HG02759 (cell line): ENCODE measurements at regions not wholly inside any gene's neighbourhood (a gene's known extent, or its start where the extent isn't known, plus 50 kb on each side); places are given as distances from the start of the nearest gene placed in this dataset.

ENCODE experiments used
- ATAC-seq: cut with Tn5 transposase; IDR thresholded peaks from one replicate; pipeline ENCODE4 v1.9.1; 2021; ENCODE audit warnings: mild to moderate bottlenecking, moderate library complexity; ENCODE audit not compliant: unreplicated experiment

GRCh38 chr3:107092121-107092520 is 285.1 kb upstream of the CCDC54 start:
- no peak for ATAC-seq

DNA sequence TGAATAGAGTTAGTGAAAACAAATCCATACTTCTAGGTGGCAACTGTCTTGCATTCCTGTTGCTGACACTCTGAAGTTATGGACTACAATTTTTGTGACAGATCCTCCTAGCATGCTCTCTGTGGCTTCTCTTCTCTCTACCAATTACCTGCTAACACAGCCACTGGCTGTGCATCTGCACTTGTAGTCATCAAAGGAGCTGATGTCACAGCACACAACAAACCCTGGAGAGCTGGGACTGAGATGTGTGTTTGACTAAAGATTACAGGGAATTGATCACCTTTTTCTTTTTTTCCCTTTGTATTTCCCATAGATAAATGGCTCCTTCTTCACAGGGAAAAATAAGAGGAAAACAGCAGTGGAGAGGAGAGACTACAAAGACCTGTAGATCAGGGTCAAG is 278.4 kb upstream of the CCDC54 start:
- no peak for ATAC-seq

DNA sequence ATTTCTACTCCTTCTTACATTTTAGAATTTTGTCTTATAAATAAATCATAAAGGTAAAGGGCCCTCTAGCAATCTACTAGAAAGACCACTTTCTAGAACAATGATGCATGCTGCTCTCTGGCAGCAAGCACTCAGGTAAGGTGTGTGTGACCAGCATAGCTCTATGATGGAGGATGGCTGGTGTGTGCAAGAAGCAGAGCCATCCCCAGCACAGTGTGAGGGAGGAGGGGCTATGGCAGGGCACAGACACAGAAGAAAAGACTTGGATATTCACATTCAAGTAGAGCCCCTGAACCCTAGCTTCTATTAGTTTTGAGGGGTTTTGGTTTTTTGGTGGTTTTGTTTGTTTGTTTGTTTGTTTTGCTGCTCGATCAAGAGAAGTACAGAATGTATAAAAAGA is 277.1 kb upstream of the CCDC54 start:
- no peak for ATAC-seq

DNA sequence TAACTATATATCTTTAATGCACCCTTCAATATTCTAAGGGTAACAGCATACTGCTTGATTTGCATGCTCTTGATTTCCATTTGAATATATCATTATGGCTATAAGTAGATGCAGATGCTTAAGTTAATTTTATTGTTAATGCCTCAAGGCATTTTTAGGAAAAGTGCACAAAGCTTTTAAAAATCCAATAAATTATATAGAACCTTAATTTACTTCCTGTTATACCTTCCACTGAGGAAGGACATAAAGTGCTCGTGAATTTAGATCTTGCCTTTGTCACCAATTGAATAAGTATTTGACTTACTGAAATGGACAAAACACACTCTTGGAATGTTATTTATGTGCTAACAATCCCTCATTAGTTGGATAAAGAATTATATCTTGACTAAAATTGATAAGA is 276.7 kb upstream of the CCDC54 start:
- ATAC-seq = no peak

DNA sequence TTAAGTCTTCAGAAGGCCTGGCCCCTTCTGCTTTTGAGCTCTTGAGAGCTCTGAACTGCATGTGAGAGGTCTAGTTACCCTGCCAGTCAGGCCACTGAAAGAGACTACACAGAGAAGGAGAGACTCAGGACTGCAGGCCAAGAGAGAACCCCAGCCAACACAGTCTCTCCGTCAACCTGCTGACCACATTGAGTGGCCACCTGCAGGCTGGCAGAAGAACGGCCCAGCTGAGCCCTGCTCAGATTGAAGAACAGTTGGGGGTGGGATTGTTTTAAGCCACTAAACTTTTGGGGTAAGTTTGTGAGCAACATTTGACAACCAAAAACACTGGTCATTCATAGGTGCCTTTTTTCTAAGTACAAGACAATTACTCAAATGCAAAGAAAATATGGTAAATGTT is 273.5 kb upstream of the CCDC54 start:
- no peak for ATAC-seq

- no peak for ATAC-seq
Observed at GRCh38 chr3:107106316-107106715, 270.9 kb upstream of the CCDC54 start.

DNA sequence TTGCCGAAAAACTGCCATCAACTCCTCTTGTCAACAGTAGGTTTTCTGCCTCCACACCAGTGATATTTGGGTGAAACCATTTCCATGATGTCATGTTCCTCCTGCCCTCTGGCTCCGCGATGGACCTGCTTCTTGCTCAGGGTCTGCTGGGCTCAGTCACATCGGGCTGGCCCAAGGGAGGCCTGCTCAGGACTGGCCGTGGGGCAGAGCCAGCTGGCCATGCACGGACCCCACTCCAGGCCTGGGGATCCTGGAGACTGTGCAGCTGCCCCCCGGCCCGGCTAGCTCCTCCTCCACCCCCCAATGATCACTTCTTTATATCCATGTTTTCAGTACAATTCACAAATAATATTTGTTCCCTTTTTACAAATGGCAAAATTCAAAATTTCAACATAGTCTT is 270.3 kb upstream of the CCDC54 start:
- ATAC-seq = no peak

DNA sequence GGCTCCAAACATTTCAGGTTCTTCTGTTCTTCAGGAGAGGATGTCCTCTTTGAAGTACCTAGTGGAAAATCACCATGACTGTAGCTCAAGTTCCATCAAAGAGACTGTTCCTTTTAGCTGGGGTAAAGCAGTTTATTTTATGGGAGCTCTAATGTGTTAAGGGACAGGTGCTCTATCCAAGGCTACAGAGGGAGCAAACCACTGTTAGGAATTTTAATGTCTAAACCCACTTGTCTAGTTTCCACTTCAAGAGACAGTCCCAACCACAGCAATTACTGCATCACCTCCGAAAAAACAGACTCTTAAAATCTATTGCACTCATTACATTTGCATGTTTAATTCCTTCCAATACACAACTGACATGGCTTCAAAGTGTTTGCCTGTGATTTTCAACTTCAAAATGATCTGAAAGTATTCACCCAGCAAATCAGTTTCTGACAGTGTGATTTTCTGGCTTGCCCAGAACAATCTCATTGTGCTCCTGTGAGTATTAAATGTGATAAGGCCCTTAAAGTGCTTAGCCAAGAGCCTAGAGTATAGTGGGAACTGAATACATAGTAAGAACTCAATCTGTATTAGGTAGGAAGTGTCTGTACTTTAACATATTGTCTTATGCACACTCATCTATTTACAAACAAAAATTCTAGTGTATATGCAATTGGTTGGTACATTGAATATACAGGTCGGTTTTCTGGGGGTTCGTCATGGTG is 266.5 kb upstream of the CCDC54 start:
- ATAC-seq = no peak

DNA sequence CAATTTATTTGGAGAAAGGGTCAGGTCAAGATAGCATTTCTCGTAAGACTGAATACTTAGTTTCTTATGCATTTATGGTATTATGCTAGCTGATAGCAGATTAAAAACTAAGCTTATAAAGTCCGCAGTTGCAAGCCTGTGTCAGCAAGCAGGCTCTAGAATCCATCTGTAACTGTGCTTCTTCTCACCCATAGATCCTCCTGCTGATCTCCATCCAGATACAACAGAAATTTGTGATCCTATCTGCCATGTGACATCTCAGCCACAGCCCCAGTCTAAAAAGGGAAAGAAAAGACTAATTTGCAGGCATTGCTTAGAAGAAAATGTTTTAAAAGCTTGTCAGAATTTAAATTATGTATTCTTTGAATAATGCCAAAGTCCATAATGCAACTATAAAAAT is 265.4 kb upstream of the CCDC54 start:
- ATAC-seq = no peak

DNA sequence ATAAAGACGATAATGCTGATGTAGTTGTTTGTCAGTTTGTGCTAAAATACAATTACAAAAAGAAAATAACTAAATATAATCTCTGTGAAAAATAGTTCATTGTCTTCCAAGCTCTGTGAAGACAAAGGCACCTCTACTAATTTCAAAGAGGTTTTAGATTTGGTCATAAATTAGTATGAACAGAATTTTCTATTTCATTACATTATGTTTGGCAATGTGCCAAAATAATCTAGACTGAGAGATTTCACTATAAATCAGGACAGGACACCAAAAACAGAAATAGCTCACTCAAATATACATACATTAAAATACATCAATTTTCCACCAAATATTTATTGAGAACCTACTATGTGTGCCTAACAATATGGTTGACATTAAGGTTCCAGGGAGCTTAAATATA is 264.9 kb upstream of the CCDC54 start:
- no peak for ATAC-seq

GRCh38 chr3:107116251-107116650 is 261.0 kb upstream of the CCDC54 start:
- ATAC-seq = no peak

- no peak for ATAC-seq
Observed at GRCh38 chr3:107117156-107117555, 260.1 kb upstream of the CCDC54 start.

GRCh38 chr3:107117922-107118536 is 259.2 kb upstream of the CCDC54 start:
- ATAC-seq = peak; percentile 50

GRCh38 chr3:107124885-107125284 is 252.4 kb upstream of the CCDC54 start:
- no peak for ATAC-seq

GRCh38 chr3:107128946-107129345 is 248.3 kb upstream of the CCDC54 start:
- ATAC-seq = no peak

DNA sequence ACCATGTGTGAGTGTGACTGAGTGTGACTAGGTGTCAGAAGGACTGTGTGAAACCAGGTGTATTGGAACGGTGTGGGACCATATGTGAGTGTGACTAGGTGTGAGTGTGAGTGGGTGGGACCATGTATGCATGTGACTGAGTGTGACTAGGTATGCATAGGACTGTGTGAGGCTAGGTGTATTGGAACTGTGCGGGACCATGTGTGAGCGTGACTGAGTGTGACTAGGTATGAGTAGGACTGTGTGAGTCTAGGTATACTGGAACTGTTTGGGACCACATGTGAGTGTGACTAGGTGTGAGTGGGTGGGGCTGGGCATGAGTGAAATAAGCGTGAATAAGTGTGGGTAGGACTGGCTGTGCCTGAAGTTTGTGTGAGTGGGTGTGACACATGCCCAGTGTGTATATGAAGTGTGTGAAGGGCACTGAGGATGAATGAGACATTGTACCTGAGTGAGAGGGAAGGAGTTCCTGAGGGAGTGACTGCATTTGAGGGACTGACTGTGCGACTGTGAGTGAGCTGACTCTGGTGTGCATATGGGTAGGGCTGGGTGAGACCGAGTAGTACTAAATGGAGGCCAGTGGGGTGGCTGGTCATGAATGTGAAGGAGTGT is 247.0 kb upstream of the CCDC54 start:
- ATAC-seq = no peak

GRCh38 chr3:107132674-107133073 is 244.6 kb upstream of the CCDC54 start:
- ATAC-seq = no peak

GRCh38 chr3:107133891-107134290 is 243.3 kb upstream of the CCDC54 start:
- no peak for ATAC-seq

GRCh38 chr3:107142171-107142570 is 235.1 kb upstream of the CCDC54 start:
- no peak for ATAC-seq

- ATAC-seq = no peak
Observed at GRCh38 chr3:107142786-107143575, 234.3 kb upstream of the CCDC54 start.

DNA sequence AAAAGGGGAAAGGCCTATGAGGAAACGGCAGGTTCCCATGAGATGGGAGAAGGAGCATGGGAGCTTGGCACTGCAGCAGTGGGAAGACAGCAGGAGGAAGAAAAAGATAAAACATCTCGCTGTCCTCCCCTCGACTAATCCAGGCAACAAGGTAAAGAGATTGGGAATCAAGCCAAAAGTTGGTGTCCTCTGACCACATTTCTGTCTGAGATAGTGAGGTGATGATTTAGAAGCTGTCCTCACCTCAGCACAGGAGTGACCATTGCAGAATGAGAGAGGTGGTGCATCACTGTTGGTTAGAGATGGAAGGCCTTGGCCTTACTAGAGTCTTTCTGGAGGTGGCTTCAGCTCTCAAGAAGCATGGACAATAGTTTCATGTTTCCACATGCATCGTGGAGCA is 226.6 kb upstream of the CCDC54 start:
- ATAC-seq = no peak

DNA sequence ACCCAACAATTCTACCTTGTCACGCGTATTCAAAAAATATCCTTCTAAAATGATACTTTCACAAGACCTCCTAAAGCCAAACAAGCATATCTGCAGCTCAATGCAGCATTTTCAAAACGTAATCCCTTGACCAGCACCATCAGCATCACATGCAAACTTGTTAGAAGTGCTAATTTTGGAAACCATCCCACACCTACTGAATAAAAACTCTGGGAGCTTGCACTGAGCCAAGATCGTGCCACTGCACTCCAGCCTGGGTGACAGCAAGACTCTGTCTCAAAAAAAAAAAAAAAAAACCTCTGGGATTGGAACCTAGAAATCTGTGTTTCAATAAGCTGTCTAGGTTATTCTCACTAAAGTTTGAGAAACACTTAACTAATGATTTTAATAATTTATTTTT is 223.3 kb upstream of the CCDC54 start:
- no peak for ATAC-seq
